Lung (tissue), 11 donors: ENCODE measurements at regions not wholly inside any gene's neighbourhood (a gene's known extent, or its start where the extent isn't known, plus 50 kb on each side); places are given as distances from the start of the nearest gene placed in this dataset.
"Not testable (repeated sequence)": the region's sequence is repeated elsewhere in the genome, so short reads cannot be mapped to it uniquely, and the experiment has no call there.

ENCODE experiments used
- ATAC-seq: fragments of 200-7000 bp; cut with Tn5 transposase; one replicate; pipeline ENCODE4 v1.9.1; 2020; ENCODE audit warnings: moderate number of reproducible peaks; ENCODE audit not compliant: insufficient read depth, low FRiP score
- DNase-seq, 3 donors: peaks; one replicate each; pipeline ENCODE4 v3.0.0-alpha.2; 2013 to 2017
- H3K27ac ChIP-seq, 2 donors: one replicate each; pipeline ENCODE4 v1.5.1; 2013; ENCODE audit warnings: mild to moderate bottlenecking in 2 of 2, moderate library complexity in 2 of 2, control low read depth in 1 of 2, inconsistent platforms in 1 of 2, low read depth in 1 of 2, low read length in 1 of 2
- H3K27me3 ChIP-seq, 3 donors: one replicate each; pipeline ENCODE4 v1.5.1; 2013; ENCODE audit warnings: low read length in 2 of 3; ENCODE audit not compliant: control insufficient read depth in 3 of 3, insufficient read depth in 3 of 3
- H3K36me3 ChIP-seq, 4 donors: one replicate each; pipeline ENCODE4 v1.5.1; 2013; ENCODE audit warnings: low read length in 4 of 4, mild to moderate bottlenecking in 1 of 4, moderate library complexity in 1 of 4; ENCODE audit not compliant: control insufficient read depth in 4 of 4, insufficient read depth in 4 of 4
- H3K4me1 ChIP-seq, 5 donors: one replicate each; pipeline ENCODE4 v1.5.1; 2013; ENCODE audit warnings: low read length in 5 of 5, mild to moderate bottlenecking in 2 of 5, moderate library complexity in 1 of 5; ENCODE audit not compliant: control insufficient read depth in 5 of 5, insufficient read depth in 5 of 5
- H3K4me3 ChIP-seq: one replicate; pipeline ENCODE4 v1.5.1; 2013; ENCODE audit warnings: mild to moderate bottlenecking, control low read depth, moderate library complexity
- H3K9ac ChIP-seq, 2 donors: one replicate each; pipeline ENCODE4 v1.5.1; 2013; ENCODE audit warnings: low read length in 2 of 2, control low read depth in 1 of 2; ENCODE audit not compliant: insufficient read depth in 1 of 2
- H3K9me3 ChIP-seq, 4 donors: one replicate each; pipeline ENCODE4 v1.5.1; 2013; ENCODE audit warnings: low read length in 3 of 4, mild to moderate bottlenecking in 1 of 4, moderate library complexity in 1 of 4; ENCODE audit not compliant: control insufficient read depth in 4 of 4, insufficient read depth in 3 of 4
- WGBS, 2 donors: extraction: QIAGEN DNeasy Blood & Tissue Kit; methylation state at CpG; one replicate each; pipeline ENCODE4 v1.1.7; 2013; 5-methylcytosine and 5-hydroxymethylcytosine counted together
- TF ChIP-seq, protein P1 (sequence below): IDR thresholded peaks from 2 replicates; pipeline ENCODE4 v1.5.1; 2012; ENCODE audit warnings: mild to moderate bottlenecking; ENCODE audit errors: control extremely low read depth, extremely low read depth
- donor health status: control.
- donor health status: control.
- donor health status: Bipolar disorder and iron deficiency.
- donor health status: healthy.
- donor health status: DM: yes; HTN: yes; CAD: no.

DNA sequence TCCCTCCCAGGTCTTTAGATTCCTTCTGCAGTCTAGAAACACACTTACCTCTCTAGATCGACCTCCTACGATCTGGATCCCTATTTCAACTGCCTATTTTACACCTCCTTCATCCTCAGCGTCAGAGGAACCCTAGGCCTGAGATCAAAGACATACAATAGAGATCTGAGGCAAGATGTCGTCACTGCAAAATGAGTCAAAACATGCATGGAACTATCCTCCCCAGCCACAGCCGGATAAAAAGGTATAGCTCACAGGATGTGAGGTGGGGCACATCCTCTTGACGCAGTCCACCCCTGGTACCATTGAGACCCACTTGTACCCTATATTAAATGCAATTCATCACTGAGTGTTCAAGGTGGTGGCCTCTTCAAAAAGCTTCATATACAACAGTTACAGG is 63.7 kb upstream of the DNAJC10 start:
- TF ChIP-seq, protein P1, sequence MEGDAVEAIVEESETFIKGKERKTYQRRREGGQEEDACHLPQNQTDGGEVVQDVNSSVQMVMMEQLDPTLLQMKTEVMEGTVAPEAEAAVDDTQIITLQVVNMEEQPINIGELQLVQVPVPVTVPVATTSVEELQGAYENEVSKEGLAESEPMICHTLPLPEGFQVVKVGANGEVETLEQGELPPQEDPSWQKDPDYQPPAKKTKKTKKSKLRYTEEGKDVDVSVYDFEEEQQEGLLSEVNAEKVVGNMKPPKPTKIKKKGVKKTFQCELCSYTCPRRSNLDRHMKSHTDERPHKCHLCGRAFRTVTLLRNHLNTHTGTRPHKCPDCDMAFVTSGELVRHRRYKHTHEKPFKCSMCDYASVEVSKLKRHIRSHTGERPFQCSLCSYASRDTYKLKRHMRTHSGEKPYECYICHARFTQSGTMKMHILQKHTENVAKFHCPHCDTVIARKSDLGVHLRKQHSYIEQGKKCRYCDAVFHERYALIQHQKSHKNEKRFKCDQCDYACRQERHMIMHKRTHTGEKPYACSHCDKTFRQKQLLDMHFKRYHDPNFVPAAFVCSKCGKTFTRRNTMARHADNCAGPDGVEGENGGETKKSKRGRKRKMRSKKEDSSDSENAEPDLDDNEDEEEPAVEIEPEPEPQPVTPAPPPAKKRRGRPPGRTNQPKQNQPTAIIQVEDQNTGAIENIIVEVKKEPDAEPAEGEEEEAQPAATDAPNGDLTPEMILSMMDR: no peak
- DNase-seq (no peak), ATAC-seq (no peak)
- Histone ChIP-seq H3K4me1 (no peaks in the 10 kb centered on the region), H3K9me3 (no peaks in the 10 kb centered on the region), H3K27ac (no peak overlapping the region), H3K4me3 (no peak overlapping the region), H3K27me3 (no peaks in the 10 kb centered on the region), H3K9ac (no peak overlapping the region), H3K36me3 (no peaks in the 10 kb centered on the region)
- WGBS, 2 donors: 83 to 86% methylated on average over 6 of the region's 6 CpGs

DNA sequence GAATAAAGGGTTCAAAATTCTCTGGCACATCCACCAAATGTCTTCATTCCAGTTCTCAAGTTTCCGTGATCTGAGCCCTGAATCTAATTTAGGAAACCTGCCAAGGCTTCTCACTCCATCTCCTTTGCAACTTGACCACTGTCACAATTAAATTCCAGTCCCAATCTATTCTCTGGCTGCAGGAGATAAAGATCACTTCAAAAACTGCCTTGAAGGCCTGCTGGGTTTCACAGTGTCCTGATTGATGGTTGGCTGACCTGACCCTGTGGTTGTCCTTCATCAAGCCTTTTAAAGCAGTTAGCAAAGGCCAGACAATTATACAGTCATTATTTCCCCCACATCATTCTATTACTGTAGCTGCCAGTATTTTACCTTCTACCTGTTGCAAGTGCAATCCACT is 60.3 kb upstream of the DNAJC10 start:
- DNase-seq (no peak), ATAC-seq (no peak)
- Histone ChIP-seq H3K27ac (no peak overlapping the region), H3K4me1 (no peaks in the 10 kb centered on the region), H3K36me3 (no peaks in the 10 kb centered on the region), H3K9me3 (no peaks in the 10 kb centered on the region), H3K4me3 (no peak overlapping the region), H3K9ac (no peak overlapping the region), H3K27me3 (no peaks in the 10 kb centered on the region)
- 63 to 77% methylated on average over 1 of the region's 1 CpG for WGBS, 2 donors
- TF ChIP-seq, protein P1: no peak

DNA sequence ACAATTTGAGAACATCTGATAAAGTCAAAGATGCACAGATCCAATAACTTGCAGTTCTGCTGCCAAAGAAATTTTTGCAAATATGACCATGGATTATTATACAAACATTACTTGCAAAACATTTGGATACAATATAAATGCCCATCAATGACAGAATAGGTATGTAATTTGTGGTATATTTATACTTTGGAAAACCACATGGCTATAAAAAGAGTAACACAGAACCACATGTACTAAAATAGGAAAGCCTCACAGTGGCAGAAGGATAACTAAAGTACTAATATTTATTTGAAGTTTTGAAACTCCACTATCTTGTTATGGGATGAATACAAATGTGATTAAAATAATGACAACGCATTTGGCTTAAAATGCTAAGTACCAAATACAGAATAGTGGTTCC is 51.8 kb upstream of the DNAJC10 start:
- ATAC-seq (no peak), DNase-seq (no peak)
- Histone ChIP-seq H3K9me3 (no peaks in the 10 kb centered on the region), H3K9ac (no peak overlapping the region), H3K36me3 (no peaks in the 10 kb centered on the region), H3K27me3 (no peaks in the 10 kb centered on the region), H3K4me1 (no peaks in the 10 kb centered on the region), H3K4me3 (no peak overlapping the region), H3K27ac (no peak overlapping the region)
- TF ChIP-seq, protein P1: no peak
- WGBS, 2 donors: 72 to 83% methylated on average over 1 of the region's 1 CpG

DNA sequence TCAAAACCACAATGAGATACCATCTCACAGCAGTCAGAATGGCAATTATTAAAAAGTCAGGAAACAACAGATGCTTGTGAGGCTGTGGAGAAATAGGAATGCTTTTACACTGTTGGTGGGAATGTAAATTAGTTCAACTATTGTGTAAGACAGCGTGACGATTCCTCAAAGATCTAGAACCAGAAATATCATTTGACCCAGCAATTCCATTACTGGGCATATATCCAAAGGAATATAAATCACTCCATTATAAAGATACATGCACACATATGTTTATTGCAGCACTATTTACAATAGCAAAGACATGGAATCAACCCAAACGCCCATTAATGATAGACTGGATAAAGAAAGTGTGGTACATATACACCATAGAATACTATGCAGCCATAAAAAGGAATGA is 50.6 kb upstream of the DNAJC10 start:
- H3K4me1 ChIP-seq, H3K4me3 ChIP-seq, H3K36me3 ChIP-seq, DNase-seq, H3K9me3 ChIP-seq, H3K27me3 ChIP-seq, H3K9ac ChIP-seq, H3K27ac ChIP-seq, ATAC-seq: not testable (repeated sequence)
- WGBS, 2 donors: 62 to 63% methylated on average over 3 of the region's 3 CpGs
